Pons (tissue), 1 donor: ENCODE measurements at regions not wholly inside any gene's neighbourhood (a gene's known extent, or its start where the extent isn't known, plus 50 kb on each side); places are given as distances from the start of the nearest gene placed in this dataset.
"Not testable (repeated sequence)": the region's sequence is repeated elsewhere in the genome, so short reads cannot be mapped to it uniquely, and the experiment has no call there.

Experiments used
- DNase-seq: peaks from one replicate; pipeline ENCODE4 v3.0.0-alpha.2; 2016; ENCODE audit warnings: low spot score

DNA sequence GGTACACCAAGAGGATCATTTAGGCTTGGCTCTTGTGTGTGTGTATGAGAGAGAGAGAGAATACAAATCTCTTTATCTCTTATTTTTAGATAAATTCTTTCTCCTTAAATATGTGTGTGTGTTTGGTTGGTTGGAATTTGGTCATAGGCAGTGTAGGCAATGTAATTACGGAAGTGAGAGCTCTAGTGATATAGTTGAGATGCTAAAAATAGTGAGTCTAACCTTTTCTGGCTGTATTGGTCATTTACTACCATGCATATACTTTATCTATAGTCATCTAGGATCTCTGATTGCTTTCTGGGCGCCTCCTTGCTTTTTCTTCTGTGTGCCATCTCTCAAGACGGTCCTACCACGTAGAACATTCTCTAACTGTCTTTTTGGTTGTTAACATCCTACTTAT is 250.2 kb downstream of the NUF2 start:
- DNase-seq, result no peak

DNA sequence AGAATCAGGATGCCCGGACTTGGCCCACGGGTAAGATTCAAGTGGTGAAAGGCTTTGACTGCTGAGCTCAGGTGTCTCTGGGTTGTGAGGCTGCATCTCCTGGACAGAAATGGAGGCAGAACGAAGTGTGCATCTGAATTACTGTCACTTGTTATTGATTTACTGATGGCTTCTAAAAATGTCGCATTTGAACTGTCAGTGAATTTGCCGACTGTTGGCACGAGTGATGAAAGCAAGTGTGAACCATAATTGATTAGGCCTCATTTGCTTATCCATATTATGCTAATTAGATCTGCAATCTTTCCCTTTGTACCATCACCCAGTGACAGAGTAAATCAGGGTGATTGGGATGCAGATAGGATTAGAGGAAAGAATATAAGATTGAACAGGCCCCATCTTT is 252.4 kb downstream of the NUF2 start:
- DNase-seq, result no peak

DNA sequence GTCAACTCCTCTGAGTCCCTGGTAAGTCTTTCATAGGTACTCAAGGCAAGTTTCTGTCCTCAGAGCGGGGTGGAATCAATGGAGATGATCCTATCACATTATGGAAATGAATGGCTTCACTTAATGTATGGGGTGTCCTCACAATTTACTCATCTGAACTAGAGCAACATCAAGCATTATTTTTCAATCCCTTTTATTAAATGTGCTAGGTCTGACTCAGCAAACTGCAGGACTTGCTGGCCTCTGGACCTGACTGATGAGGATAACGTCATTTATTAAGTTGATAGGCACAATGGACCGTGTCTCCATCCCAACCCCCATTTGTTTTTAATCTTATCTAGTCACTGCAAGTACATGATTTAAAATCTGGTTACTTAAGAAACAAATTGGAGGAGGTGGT is 259.2 kb downstream of the NUF2 start:
- DNase-seq, result no peak

DNA sequence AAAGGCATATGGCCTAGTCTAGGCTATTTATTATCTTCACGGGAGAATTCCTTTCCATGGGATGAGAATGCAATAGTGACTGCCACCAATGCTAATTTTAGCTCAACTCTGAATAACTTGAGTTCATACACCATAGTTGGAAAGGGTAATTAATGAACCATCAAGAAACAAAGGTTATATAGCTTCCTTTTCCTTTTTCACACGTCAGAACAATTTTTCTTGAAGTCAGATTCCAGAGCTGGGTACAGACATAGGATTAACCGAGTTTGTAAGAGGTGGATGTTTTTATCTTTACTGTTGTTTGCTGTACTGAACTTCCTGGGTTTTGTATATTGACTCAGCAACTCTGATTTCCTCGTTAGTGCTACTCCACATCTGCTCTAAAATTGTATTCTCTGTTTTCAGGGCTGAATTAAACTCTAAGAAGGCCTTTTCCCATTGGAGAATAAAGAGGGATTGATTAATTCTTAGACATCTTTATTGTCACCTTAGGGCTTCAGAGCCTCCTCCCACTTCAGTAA is 262.0 kb downstream of the NUF2 start:
- DNase-seq, result no peak

DNA sequence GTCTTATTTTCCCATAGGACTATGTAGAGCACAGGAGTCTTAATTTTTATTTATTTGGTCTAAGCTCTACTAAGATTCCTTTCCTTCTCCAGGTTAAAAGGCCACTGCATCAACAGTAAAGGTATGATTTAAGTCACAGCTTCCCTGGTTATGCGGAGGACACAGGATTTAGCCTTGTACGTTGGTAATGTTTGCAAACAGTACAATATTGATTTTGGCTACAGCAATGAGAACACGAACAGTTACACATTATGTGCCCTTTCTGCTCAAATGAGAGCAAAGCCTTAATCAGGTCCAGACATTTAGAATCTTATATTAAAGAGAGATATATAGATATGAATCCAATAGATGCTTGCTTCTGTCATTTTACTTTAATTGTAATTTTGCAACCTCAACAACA is 264.0 kb downstream of the NUF2 start:
- DNase-seq, result no peak

DNA sequence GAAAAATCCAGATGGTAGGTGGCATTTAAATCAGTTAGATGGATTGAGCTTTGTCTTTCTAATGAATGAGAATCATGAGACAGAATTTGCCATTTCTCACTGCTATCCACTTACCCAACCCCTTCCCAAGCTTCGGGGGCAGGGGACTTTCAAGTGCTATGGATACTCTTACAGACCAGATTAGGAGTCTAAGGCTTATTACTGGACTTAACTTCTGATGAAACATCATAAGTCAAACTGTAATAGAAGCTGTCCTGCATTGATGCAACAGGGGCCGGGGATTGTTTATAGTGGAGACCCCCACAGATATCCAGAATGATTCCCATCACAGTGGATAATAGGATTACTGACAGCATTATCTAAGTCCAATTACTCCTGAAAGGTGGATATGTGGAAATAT is 267.0 kb downstream of the NUF2 start:
- DNase-seq, result no peak

DNA sequence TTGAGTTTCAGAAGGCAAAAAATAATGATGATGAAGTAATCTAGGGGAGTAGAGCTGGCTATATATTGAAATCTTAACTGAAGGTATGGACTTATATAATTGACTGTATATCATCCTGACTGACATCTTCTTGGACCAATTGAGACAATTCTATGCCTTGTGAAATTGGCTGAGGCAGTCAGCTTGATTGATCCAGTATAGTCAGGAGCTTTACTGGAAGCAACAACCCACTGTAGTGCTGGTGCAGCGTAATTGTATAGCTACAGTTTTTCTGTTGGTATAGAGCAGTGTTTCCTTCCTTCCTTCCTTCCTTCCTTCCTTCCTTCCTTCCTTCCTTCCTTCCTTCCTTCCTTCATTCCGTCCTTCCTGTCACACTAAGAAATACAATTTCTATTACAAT is 268.0 kb downstream of the NUF2 start:
- DNase-seq, result no peak

DNA sequence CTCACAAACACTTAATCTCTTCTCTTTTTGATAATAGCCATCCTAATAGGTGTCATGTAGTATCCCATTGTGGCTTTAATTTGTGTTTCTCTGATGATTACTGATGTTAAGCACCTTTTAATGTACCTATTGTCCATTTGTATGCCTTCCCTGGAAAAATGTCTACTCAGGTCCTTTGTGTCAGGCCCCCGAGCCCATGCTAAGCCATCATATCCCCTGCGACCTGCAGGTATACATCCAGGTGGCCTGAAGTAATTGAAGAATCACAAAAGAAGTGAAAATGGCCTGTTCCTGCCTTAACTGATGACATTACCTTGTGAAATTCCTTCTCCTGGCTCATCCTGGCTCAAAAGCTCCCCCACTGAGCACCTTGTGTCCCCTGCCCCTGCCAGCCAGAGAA is 269.4 kb downstream of the NUF2 start:
- not testable (repeated sequence) for DNase-seq

DNA sequence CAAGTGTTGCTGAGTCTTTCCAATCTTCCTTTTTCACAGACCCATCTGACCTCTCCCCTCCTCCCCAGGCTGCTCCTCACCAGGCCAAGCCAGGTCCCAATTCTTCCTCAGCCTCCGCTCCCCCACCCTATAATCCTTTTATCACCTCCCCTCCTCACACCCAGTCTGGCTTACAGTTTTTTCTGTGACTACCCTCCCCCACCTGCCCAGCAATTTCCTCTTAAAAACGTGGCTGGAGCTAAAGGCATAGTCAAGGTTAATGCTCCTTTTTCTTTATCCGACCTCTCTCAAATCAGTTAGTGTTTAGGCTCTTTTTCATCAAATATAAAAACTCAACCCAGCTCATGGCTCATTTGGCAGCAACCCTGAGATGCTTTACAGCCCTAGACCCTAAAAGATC is 270.9 kb downstream of the NUF2 start:
- DNase-seq, result not testable (repeated sequence)

DNA sequence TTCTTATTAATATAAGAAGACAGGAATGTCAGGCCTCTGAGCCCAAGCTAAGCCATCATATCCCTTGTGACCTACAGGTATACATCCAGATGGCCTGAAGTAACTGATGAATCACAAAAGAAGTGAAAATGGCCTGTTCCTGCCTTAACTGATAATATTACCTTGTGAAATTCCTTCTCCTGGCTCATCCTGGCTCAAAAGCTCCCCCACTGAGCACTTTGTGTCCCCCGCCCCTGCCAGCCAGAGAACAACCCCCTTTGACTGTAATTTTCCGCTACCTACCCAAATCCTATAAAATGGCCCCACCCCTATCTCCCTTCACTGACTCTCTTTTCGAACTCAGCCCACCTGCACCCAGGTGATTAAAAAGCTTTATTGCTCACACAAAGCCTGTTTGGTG is 274.4 kb downstream of the NUF2 start:
- DNase-seq, result not testable (repeated sequence)

DNA sequence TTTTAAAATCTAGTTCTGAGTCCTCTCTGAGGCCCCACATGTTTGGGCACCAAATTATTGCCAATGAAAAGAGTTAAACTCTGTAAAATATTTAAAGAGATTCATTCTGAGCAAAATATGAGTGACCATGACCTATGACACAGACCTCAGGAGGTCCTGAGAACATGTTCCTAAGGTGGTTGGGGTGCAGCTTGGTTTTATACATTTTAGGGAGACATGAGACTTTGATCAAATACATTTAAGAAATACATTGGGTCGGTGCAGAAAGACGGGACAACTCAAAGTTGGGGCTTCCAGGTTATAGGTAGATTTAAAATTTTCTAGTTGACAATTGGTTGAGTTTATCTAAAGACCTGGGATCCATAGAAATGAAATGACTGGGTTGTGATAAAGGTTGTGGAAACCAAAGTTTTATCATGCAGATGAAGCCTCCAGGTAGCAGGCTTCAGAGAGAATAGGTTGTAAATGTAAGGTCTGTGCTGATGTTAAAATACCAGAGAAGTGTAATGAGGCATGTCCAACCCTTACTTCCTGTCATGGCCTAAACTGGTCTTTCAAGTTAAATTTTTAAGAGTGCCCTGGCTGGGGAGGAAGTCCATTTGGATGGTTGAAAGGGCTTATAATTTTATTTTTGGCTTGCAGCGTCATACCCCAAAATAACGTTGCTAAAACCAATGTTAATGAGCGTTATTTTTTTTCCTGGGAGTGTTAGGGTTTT is 274.9 kb downstream of the NUF2 start:
- no peak for DNase-seq

DNA sequence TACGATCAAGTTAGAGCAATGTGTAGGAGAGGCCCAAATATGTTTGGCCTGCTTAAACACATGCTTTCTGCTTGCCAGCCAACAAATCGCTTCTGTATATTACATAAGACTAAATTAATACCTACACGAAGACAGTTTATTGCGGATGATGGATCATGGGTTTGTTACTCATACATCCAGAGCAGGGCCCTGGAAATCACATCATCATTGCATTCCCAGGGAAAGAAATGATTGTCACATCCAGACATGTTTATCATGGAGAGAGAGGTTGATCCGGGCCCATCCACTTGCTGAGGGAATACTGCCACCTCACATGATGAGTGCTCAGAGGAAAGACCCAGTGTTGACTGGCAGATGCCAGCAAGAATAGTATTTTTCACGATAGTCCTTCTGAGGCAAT is 282.6 kb downstream of the NUF2 start:
- no peak for DNase-seq

DNA sequence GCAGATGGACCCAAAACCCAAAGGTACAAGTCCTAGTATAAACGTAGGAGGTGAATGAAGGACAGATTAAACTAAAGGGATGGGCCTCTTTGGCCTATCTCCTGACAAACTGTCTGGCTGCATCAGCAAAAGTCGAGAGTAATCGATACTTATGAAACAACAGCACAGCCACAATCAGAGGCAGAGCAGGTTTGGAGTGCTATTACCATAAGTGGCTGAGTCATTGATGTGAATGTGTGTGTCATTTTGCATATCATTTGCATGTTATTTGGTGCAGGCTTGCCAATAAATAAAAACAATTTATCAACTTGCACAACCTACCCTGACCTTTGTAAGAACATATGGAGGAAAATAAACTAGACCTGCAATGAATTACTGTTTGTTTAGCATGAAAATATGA is 283.1 kb downstream of the NUF2 start:
- no peak for DNase-seq

DNA sequence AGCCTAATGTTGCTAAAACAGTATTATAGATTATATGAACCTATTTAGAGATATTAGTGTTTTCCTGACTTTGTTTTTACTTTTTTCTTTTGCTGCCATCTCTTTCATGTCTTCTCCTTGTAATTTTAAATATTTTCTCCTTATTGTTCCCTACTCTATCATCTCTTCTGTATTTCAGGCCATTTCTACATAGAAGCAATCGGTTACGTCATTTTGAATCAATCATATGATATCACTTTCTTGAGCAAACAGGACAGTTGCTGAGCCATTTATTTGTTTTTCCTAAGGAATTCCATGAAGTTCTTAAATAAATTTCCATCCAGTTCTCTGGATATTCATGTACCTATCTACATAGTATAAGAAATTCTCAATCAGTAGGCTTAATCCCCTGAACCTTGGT is 287.2 kb downstream of the NUF2 start:
- DNase-seq, result no peak

DNA sequence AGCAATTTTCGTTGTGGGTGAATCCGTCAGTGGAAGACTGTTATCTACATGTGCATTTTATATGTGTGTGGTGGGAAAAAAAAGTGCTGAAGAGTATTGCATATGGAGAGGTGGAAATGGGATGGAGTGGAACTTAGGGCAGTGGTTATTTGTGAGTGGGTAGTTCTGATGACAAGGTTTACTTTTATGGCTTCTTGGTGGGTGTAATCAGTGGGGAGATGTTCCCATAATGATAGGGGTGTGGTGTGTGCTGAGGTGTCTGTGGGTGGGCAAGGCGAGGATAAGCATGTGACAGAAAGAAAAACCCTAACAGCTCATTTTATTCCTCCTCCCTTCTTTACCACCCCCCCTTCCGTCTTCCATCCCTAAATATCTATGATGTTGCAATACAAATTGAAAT is 288.1 kb downstream of the NUF2 start:
- DNase-seq, result no peak

DNA sequence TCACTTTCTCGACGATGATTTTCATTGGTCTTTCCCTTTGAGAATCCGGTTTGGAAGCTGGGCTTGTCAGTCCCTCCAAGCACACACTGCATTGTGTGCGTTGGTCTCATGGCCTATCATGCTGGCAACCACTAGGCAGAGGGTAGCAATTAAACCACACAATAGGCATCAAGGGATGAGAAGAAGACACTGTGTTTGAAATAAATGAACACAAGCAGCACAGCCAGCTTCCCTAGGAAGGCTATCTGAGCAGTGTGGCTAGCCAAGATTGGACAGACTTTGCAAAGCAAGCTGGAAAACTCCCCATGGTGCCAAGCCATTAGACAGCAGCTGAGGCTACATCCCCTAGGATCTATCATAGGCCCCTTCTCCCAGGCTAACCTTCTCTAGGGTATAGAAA is 288.7 kb downstream of the NUF2 start:
- DNase-seq, result no peak

DNA sequence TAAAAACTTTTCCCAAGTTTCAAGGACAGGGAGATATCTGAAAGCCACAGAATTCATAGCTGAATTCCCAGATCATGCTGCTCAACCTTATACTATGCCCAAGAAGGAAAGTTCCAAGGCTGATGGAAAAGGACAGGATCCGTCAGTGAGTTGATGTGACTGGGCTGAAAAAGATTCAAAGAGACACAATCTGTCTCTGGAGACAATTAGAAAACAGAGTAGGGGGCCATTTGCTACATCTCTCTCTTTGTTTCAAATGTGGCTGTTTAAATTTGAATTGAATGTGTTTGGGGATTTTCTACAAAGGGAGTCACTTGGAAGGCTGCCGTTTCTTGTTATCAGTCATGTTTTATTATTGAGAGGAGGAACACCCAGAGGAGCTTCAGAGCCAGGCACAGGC is 292.6 kb downstream of the NUF2 start:
- DNase-seq, result no peak

DNA sequence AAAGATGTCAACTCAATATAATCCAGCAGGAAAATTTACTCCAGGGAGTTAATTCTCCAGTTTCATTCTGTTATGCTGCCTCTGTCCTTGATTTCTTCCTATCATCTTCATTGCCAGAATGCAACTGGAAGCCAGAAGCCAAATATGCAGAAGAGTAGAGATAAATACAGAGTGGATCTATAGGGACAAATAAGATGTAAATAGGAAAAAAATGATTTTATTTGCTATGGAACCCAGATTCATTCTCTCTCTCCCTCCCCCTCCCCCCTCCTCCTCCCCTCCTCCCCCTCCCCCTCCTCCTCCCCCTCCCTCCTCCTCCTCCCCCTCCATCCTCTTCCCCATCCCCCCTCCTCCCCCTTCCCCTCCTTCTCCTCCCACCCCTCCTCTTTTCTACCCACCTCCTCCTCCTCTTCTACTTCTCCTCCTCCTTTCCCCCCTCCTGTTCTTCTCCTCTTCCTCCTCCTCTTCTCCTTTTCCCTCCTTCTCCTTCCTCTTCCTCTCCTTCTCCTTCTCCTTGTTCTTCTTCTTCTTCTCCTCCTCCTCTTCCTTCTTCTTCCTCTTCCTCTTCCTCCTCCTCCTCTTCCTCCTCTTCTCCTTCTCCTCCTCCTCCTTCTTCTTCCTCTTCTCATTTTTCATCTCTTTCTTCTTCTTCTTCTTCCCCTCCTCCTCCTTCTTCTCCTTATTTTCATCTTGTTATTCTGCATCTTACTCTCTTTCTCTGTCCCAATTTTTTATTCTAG is 306.4 kb downstream of the NUF2 start:
- DNase-seq, result no peak

DNA sequence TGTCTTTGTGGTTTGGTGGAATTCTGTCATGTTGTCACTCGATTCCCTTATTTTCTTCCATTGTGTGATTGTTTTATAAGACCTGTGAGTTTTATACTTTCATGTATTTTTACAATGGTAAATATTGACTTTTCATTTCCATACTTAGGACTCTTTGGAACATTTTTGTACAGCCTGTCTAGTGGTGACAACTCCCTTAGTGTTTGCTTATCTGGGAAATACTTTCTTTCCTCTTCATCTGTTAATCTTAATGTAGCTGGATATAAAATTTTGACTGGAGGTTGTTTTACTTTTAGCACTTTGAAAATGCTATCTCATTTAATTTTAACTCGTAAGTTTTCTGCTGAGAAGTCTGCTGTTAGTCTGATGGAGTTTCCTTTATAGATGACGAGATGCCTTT is 310.5 kb downstream of the NUF2 start:
- DNase-seq, result no peak

DNA sequence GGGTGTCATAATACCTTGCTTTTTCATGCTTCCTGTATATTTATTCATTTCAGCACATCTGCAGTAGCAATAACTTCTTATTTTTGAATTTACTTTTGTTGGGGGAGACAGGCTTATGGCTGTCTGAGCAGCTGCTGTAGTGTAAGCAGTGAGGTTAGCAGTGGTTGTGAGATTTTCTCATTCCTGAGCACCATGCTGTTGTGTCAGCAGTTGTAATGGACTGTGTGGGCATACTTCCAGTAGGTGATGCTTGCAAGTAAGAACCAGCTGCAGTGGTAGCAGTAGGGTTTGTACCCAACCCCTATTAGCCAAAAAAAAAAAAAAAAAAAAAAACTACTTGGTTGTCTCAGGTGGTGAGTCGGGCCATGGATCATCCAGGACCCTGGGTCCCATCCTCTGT is 311.6 kb downstream of the NUF2 start:
- no peak for DNase-seq

DNA sequence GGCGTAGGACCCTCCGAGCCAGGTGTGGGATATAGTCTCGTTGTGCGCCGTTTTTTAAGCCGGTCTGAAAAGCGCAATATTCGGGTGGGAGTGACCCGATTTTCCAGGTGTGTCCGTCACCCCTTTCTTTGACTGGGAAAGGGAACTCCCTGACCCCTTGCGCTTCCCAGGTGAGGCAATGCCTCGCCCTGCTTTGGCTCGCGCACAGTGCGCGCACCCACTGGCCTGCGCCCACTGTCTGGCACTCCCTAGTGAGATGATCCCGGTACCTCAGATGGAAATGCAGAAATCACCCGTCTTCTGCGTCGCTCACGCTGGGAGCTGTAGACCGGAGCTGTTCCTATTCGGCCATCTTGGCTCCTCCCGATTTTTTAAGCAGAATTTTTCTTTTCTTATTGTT is 323.9 kb downstream of the NUF2 start:
- DNase-seq, result not testable (repeated sequence)

DNA sequence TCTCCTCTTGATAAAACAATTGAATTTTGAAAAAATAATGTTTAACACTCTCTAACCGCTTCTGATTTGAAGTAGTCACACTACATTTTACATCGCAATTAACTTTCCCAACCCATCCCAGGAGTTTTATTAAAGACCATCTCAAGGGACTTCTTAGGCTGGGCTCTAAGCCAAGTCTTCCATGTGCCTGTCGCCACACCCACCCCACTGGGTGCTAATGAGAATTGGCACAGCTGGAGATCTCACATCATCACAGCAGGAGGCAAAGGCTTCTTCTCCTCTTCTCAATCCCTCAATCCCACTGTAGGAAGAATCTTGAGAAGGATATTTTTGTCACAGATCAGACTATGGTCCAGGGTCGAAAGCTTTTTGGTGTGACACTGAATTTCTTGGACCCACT is 328.9 kb downstream of the NUF2 start:
- no peak for DNase-seq

DNA sequence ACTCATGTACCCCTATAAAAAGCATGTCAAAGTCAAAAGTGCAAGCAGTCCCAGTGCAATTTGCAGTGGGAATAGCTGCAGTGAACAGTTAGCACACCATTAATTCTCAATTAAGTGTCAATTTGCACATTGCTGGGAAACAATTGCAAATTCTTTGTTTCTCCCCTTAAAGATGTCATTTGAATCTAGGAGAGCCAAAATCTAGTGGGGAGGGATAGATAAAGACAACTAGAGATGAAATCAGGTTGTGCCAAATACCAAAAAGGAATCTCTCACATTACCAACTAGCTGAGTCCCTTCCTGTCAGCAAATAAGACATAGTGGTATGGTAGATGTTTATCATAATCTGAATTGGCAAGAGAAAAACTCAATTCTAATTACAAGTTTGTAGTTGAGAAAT is 330.7 kb downstream of the NUF2 start:
- DNase-seq, result no peak

DNA sequence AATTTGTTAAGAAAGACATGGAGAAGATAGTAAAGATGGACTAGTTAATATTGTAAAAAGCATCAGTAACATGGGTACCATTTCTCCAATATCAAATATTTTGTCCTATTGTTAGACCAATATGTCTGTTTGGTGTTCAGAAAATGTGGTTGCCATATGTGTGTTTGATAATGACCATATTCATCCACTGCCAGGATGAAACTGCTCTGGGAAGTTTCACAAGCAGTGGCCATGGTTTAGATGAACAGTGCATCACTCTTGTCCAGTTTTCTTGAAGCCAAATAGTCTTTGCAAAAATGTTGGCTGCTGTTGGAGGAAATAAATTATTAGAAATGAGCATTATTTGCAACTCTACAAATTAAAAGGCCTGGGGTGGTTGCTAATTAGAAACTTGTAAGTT is 333.8 kb downstream of the NUF2 start:
- DNase-seq, result no peak
